GM12872 (cell line): ENCODE measurements at regions not wholly inside any gene's neighbourhood (a gene's known extent, or its start where the extent isn't known, plus 50 kb on each side); places are given as distances from the start of the nearest gene placed in this dataset.

Experiments used
- TF ChIP-seq, protein P1 (sequence below): IDR thresholded peaks from 3 replicates; pipeline ENCODE4 v1.5.1; 2011; ENCODE audit warnings: low read depth, mild to moderate bottlenecking, low read length, moderate library complexity; ENCODE audit not compliant: insufficient read depth

DNA sequence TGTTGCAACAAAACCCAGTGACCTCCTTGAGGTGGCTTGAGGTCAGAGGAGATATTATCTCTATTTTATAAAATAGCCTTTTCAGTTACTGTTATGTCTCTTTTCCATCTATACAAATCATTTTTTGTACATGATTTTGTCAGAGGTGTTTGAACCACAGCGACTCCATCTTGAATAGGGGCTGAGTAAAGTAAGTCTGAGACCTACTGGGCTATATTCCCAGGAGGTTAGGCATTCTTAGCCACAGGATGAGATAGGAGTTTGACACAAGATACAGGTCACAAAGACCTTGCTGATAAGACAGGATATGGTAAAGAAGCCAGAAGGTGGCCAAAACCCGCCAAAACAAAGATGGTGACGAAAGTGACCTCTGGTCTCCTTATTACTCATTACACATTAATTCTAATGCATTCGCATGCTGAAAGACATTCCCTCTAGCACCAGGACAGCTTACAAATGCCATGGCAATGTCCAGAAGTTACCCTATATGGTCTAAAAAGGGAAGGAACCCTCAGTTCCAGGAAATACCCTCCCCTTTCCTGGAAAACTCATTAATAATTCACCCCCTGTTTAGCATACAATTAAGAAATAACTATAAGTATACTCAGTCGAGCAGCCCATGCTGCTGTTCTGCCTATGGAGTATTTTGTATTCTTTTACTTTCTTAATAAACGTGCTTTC, 283.9 kb upstream of the ISL1 start:
- TF ChIP-seq, protein P1, sequence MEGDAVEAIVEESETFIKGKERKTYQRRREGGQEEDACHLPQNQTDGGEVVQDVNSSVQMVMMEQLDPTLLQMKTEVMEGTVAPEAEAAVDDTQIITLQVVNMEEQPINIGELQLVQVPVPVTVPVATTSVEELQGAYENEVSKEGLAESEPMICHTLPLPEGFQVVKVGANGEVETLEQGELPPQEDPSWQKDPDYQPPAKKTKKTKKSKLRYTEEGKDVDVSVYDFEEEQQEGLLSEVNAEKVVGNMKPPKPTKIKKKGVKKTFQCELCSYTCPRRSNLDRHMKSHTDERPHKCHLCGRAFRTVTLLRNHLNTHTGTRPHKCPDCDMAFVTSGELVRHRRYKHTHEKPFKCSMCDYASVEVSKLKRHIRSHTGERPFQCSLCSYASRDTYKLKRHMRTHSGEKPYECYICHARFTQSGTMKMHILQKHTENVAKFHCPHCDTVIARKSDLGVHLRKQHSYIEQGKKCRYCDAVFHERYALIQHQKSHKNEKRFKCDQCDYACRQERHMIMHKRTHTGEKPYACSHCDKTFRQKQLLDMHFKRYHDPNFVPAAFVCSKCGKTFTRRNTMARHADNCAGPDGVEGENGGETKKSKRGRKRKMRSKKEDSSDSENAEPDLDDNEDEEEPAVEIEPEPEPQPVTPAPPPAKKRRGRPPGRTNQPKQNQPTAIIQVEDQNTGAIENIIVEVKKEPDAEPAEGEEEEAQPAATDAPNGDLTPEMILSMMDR = no peak

DNA sequence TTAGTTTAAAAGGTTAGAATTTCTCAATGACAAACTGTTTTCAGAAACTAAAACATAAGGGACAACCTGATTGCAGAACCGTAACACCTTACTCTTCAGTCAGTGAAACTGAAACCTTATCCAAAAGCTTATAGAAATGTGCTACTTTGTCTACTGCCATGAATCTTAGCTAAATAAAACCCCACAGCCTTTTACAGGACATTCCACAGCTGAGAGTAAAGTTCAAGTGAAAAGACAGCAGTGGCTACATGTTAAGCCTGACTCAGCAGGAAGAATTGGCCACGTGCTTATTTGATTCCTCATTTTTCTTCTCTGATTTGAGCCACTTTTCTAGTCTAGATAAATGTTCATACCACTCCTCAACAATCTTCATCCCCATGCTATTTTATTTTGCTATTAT, 278.7 kb upstream of the ISL1 start:
- TF ChIP-seq, protein P1 = no peak

DNA sequence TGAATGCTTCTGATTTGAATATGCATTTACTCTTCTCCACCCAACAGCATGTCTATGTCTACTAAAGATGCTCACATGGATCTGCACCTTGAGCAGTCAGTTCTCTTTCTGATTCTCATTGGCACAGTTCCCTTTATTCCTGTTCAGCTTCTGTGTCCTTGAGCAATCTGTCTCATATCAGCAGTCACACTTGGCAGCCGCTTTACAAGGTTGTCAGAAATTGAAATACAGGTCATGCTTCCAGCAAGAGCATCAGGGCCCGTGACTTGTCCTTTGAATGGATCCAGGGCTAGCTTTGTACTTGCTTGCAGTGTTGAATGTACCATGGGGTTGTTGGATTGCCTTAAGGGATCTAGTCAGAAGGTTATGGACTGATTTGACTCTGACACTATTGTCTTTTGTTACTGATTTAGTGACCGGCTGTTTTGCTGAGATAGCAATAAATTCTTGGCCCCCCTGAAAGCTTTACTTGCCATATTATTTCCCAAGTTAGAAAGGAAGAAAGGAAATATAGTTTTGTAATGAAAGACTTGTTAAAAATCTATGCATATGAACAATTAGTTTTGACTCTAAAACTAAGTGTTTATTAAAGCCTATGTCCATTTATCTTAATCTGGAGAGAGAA, 273.4 kb upstream of the ISL1 start:
- TF ChIP-seq, protein P1 = no peak

DNA sequence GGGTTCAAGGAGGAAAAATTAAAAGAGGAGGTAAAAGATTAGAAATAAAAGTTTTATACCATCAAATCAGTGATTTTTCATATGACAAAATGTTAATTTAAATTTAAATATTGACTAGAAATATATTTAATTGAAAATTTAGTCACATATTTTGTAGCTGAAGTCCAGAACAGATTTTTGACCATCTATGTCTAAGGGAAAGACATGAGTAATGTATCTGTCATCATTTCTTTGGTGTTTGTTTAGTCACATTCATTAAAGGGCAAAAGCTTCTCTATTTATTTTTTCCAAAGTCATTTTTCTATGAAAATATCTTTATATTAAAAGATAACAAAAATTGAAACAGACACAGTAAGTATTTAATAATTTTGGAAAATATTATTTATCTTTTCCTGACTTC, 252.0 kb upstream of the ISL1 start:
- TF ChIP-seq, protein P1 = no peak

DNA sequence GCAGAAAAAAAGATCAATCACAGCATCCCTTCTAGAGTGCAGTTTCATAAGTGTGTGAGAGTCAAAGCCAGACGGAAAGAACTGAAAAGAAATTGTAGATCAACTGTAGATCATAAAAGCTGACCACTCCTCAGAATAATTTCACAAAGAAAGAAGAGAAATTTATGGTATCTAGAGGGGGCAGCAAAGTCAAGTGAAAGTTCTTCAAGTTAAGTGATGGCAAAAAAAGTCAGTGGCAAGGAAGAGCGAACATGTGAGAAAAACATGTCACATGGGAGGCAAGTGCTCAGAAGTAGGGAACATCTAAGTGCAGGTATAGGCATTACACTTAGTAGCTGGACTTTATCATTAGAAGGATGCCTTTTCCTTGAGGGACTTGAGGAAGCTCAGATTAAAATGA, 245.1 kb upstream of the ISL1 start:
- TF ChIP-seq, protein P1 = no peak

DNA sequence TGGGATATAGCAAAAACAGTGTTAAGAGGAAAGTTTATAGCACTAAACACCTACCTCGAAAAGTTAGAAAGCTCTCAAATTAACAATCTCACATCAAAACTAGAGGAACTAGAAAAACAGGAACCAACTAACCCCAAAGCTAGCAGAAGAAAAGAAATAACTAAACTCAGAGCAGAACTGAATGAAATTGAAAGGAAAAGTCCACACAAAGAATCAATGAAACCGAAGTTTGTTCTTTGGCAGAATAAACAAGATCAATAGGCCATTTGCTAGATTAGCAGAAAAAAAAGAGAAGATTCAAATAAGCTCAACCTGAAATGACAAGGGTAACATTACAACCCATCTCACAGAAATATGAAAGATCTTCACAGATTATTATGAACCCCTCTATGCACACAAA, 234.8 kb upstream of the ISL1 start:
- TF ChIP-seq, protein P1 = no peak

DNA sequence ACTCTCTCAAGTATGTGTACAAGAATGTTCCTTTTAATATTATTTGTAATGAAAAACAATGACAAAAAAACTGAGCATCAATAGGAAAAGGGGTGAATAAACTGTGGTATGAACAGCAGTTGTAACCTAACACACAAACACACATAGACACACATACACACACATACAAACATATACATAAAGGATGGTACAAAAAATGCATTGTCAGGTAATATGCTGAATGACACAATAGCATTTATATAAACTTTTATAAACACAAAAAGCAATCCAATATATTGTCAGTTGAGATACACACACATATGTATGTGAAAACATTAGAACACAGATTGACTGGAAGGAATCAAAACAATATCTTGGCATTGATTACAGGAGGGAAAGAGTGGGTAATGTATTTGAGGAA, 227.0 kb upstream of the ISL1 start:
- TF ChIP-seq, protein P1 = no peak
